HepG2 (cell line): ENCODE measurements at regions not wholly inside any gene's neighbourhood (a gene's known extent, or its start where the extent isn't known, plus 50 kb on each side); places are given as distances from the start of the nearest gene placed in this dataset.

ENCODE experiments used
- ATAC-seq: fragments of 200-7000 bp; cut with Tn5 transposase; 3 replicates; pipeline ENCODE4 v1.9.1; 2020; ENCODE audit warnings: mild to moderate bottlenecking, moderate library complexity
- BruUV-seq: library from RNA; stranded (reverse); fragments of 400-500 nt; replicated peaks from 2 replicates; lab custom pipeline; 2021; lab: Mats Ljungman, UMichigan
- CTCF ChIA-PET: fragments of 300-600 bp; formaldehyde crosslinking; extraction: SDS; loops from one replicate; lab custom pipeline; 2021; ENCODE audit warnings: low total read pairs, inconsistent platforms, low intra/inter-chr PET ratio; lab: Yijun Ruan, JAX
- POLR2A ChIA-PET: fragments of 350-600 bp; sonication (Branson Sonifier 250); formaldehyde crosslinking; loops from one replicate; lab custom pipeline; 2020; ENCODE audit warnings: antibody characterized with exemption, inconsistent platforms; lab: Yijun Ruan, JAX
- DNase-seq: peaks from one replicate; pipeline ENCODE4 v3.0.0-alpha.2; 2015; ENCODE audit warnings: low spot score
- FAIRE-seq: peaks from 3 replicates; lab custom pipeline; 2011; peaks lifted over from hg19 to GRCh38; lab: Jason Lieb, UNC
- H2AFZ ChIP-seq: one replicate; pipeline ENCODE4 v1.6.1; 2011; ENCODE audit warnings: low read length, inconsistent platforms
- H3K27ac ChIP-seq: fragments of 300-600 bp; 3 replicates; pipeline ENCODE4 v1.8.0; 2011; ENCODE audit warnings: mixed run types, mild to moderate bottlenecking, mixed read lengths, low read length, inconsistent platforms; ENCODE audit not compliant: insufficient read depth; ENCODE audit errors: extremely low read length
- H3K27me3 ChIP-seq, 2 experiments: fragments of 200-600 bp in 1 of 2; 2 replicates in 1 of 2; 3 replicates in 1 of 2; pipeline versions ENCODE4 v1.6.0 to v1.8.0; 2011; ENCODE audit warnings: low read length in 2 of 2, mild to moderate bottlenecking in 2 of 2, moderate library complexity in 2 of 2, inconsistent platforms in 1 of 2; ENCODE audit not compliant: insufficient read depth in 2 of 2, control insufficient read depth in 1 of 2
- H3K36me3 ChIP-seq, 2 experiments: fragments of 200-600 bp in 1 of 2; replicated peaks in 1 of 2; 2 replicates in 1 of 2; 3 replicates in 1 of 2; pipeline versions ENCODE4 v1.5.1 to v1.8.0; 2011; ENCODE audit warnings: low read length in 2 of 2, inconsistent platforms in 1 of 2; ENCODE audit not compliant: insufficient read depth in 2 of 2, control insufficient read depth in 1 of 2
- H3K4me1 ChIP-seq: 2 replicates; pipeline ENCODE4 v1.5.1; 2012; ENCODE audit warnings: low read length, inconsistent platforms; ENCODE audit not compliant: insufficient read depth
- H3K4me2 ChIP-seq: 2 replicates; pipeline ENCODE4 v1.6.0; 2011; ENCODE audit warnings: low read depth, low read length, inconsistent platforms
- H3K4me3 ChIP-seq, 3 experiments: fragments of 200-600 bp in 1 of 3; sonication (generic), shearing (Covaris generic) in 1 of 3; replicated peaks in 1 of 3; 2 replicates each; pipeline ENCODE4 v1.5.1; 2011 to 2016; ENCODE audit warnings: low read length in 3 of 3, inconsistent platforms in 2 of 3, low read depth in 2 of 3, mild to moderate bottlenecking in 2 of 3, control low read depth in 1 of 3, mixed read lengths in 1 of 3; ENCODE audit not compliant: insufficient read depth in 1 of 3
- H3K79me2 ChIP-seq: one replicate; pipeline ENCODE4 v1.6.1; 2011; ENCODE audit warnings: low read length, inconsistent platforms; ENCODE audit not compliant: insufficient read depth
- H3K9ac ChIP-seq: 2 replicates; pipeline ENCODE4 v1.6.0; 2011; ENCODE audit warnings: mild to moderate bottlenecking, low read depth, low read length, inconsistent platforms; ENCODE audit not compliant: insufficient read depth
- H3K9me3 ChIP-seq: 2 replicates; pipeline ENCODE4 v1.5.1; 2012; ENCODE audit warnings: mild to moderate bottlenecking, low read length
- H4K20me1 ChIP-seq: 2 replicates; pipeline ENCODE4 v1.6.0; 2011; ENCODE audit warnings: inconsistent platforms, mild to moderate bottlenecking, low read length, moderate library complexity; ENCODE audit not compliant: insufficient read depth
- ARNTL ChIP-seq: sonication (generic); formaldehyde crosslinking; IDR thresholded peaks from 2 replicates; pipeline ENCODE4 v1.4.0; 2020; ENCODE audit warnings: mild to moderate bottlenecking, missing genetic modification reagents
- EED ChIP-seq: sonication (generic); formaldehyde crosslinking; IDR thresholded peaks from 2 replicates; pipeline ENCODE4 v1.5.0; 2020; ENCODE audit warnings: mild to moderate bottlenecking, missing genetic modification reagents
- MYC ChIP-seq: sonication (generic); formaldehyde crosslinking; IDR thresholded peaks from 2 replicates; pipeline ENCODE4 v1.9.0; 2021; ENCODE audit warnings: missing genetic modification reagents, borderline replicate concordance
- TOPORS ChIP-seq: sonication (generic); formaldehyde crosslinking; IDR thresholded peaks from 2 replicates; pipeline ENCODE4 v1.8.0; 2023; ENCODE audit warnings: mild to moderate bottlenecking, missing genetic modification reagents
- TP53 ChIP-seq: sonication (generic); formaldehyde crosslinking; conservative IDR thresholded peaks from 2 replicates; pipeline ENCODE4 v1.4.0; 2020; ENCODE audit warnings: missing genetic modification reagents
- ZNF350 ChIP-seq: sonication (generic); formaldehyde crosslinking; IDR thresholded peaks from 2 replicates; pipeline ENCODE4 v1.4.0; 2020; ENCODE audit warnings: mild to moderate bottlenecking, low read depth, missing genetic modification reagents, borderline replicate concordance
- ZNF674 ChIP-seq: sonication (generic); formaldehyde crosslinking; IDR thresholded peaks from 2 replicates; pipeline ENCODE4 v1.5.0; 2020; ENCODE audit warnings: low read depth, mild to moderate bottlenecking, missing genetic modification reagents
- ZNF75D ChIP-seq: sonication (generic); formaldehyde crosslinking; IDR thresholded peaks from 2 replicates; pipeline ENCODE4 v1.8.1; 2023; ENCODE audit warnings: missing genetic modification reagents, mild to moderate bottlenecking, borderline replicate concordance
- ZNF766 ChIP-seq: sonication (generic); formaldehyde crosslinking; IDR thresholded peaks from 2 replicates; pipeline ENCODE4 v1.5.0; 2020; ENCODE audit warnings: missing genetic modification reagents, borderline replicate concordance
- ZNF781 ChIP-seq: sonication (generic); formaldehyde crosslinking; IDR thresholded peaks from 2 replicates; pipeline ENCODE4 v1.5.1; 2020; ENCODE audit warnings: borderline replicate concordance, mild to moderate bottlenecking, missing genetic modification reagents; ENCODE audit errors: not compliant biosample characterization
- WGBS: methylation state at CpG from one replicate; pipeline ENCODE4 v1.1.6; 2017; ENCODE audit warnings: low lambda C conversion rate; 5-methylcytosine and 5-hydroxymethylcytosine counted together
- in situ Hi-C: cut with HindIII; loops from 2 replicates; pipeline ENCODE4 v1.10.0; 2017; ENCODE audit warnings: low pct_unique_long_range_greater_than_20kb; ENCODE audit not compliant: extremely low pct_ligation_motif_present
- intact Hi-C: fragments of 100-400 bp; cut with micrococcal nuclease; formaldehyde crosslinking; loops from one replicate; pipeline ENCODE4 v1.10.0; 2022; ENCODE audit not compliant: unreplicated experiment
- TF ChIP-seq, protein P1 (sequence below): IDR thresholded peaks from 2 replicates; pipeline ENCODE4 v1.4.0; 2020; ENCODE audit warnings: mild to moderate bottlenecking, missing genetic modification reagents
- TF ChIP-seq, protein P2 (sequence below): sonication (generic); formaldehyde crosslinking; IDR thresholded peaks from 2 replicates; pipeline ENCODE4 v1.4.0; 2020; ENCODE audit warnings: missing genetic modification reagents, borderline replicate concordance
- TF ChIP-seq, protein P3 (sequence below): IDR thresholded peaks from 2 replicates; pipeline ENCODE4 v1.6.1; 2016; ENCODE audit warnings: missing compliant biosample characterization, missing genetic modification reagents, borderline replicate concordance

DNA sequence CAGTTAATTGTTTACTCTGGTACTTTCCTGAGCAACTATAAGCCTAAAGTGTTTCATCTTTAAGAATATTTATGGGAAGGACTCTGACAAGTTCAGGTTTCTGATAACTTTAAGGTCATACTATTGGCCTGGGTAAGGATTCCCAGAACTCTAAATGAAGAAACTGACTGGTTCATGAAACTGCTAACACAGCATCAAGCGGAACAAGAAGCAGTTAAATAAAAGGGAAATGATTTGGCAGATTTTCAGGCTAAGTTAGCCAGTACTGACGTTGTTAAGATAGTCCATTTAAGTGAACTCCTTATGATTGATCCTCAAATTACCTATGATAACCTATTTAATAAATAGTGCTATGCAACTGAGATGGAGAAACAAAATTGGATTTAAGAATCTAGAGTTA, 101.6 kb upstream of the CES5A start (continued):
- TF ChIP-seq, protein P1, sequence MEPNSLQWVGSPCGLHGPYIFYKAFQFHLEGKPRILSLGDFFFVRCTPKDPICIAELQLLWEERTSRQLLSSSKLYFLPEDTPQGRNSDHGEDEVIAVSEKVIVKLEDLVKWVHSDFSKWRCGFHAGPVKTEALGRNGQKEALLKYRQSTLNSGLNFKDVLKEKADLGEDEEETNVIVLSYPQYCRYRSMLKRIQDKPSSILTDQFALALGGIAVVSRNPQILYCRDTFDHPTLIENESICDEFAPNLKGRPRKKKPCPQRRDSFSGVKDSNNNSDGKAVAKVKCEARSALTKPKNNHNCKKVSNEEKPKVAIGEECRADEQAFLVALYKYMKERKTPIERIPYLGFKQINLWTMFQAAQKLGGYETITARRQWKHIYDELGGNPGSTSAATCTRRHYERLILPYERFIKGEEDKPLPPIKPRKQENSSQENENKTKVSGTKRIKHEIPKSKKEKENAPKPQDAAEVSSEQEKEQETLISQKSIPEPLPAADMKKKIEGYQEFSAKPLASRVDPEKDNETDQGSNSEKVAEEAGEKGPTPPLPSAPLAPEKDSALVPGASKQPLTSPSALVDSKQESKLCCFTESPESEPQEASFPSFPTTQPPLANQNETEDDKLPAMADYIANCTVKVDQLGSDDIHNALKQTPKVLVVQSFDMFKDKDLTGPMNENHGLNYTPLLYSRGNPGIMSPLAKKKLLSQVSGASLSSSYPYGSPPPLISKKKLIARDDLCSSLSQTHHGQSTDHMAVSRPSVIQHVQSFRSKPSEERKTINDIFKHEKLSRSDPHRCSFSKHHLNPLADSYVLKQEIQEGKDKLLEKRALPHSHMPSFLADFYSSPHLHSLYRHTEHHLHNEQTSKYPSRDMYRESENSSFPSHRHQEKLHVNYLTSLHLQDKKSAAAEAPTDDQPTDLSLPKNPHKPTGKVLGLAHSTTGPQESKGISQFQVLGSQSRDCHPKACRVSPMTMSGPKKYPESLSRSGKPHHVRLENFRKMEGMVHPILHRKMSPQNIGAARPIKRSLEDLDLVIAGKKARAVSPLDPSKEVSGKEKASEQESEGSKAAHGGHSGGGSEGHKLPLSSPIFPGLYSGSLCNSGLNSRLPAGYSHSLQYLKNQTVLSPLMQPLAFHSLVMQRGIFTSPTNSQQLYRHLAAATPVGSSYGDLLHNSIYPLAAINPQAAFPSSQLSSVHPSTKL (CRISPR knock-in tag), result no peak
- TF ChIP-seq ZNF75D (CRISPR knock-in tag) (no peak), TOPORS (CRISPR knock-in tag) (no peak), EED (CRISPR knock-in tag) (no peak), ZNF766 (CRISPR knock-in tag) (no peak)

DNA sequence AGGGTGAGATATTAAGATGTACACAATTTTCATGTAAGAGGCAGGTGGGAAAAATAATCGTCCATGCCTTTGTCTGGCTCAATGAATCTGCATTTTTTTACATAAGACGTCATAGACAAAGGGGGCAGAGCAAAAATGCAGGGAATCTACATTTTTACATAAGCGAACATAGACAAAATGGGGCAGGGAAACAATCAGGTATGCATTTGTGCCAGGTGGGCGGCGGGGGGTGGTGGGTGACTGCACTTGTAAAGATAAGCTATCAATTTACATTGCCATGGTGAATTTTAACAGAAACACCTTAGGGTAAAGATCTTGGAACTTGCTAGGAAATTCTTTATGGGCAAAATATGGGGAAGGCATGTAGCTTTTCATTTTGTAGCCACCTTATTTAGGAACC, 96.3 kb upstream of the CES5A start:
- Histone ChIP-seq H3K4me1 (no peaks in the 10 kb centered on the region), H3K27ac (no peak overlapping the region), H2AFZ (no peak overlapping the region), H3K9ac (no peak overlapping the region), H3K9me3 (no peaks in the 10 kb centered on the region), H3K4me3 (no peak overlapping the region), H4K20me1 (no peaks in the 10 kb centered on the region), H3K4me2 (no peak overlapping the region), H3K27me3 (no peaks in the 10 kb centered on the region), H3K79me2 (no peaks in the 10 kb centered on the region), H3K36me3 (no peaks in the 10 kb centered on the region)
- ChIA-PET POLR2A (no interaction called here), CTCF (no interaction called here)
- no peak for FAIRE-seq
- BruUV-seq, result no TSS peak
- no peak for DNase-seq
- intact Hi-C loops, result no loop called here
- in situ Hi-C loops, result no loop called here
- WGBS, result 16% methylated on average over 5 of the region's 5 CpGs
- TF ChIP-seq ZNF781, result no peak
- no peak for TF ChIP-seq ARNTL (CRISPR knock-in tag)
- TF ChIP-seq ZNF350 (CRISPR knock-in tag), result no peak
- TF ChIP-seq, protein P2, sequence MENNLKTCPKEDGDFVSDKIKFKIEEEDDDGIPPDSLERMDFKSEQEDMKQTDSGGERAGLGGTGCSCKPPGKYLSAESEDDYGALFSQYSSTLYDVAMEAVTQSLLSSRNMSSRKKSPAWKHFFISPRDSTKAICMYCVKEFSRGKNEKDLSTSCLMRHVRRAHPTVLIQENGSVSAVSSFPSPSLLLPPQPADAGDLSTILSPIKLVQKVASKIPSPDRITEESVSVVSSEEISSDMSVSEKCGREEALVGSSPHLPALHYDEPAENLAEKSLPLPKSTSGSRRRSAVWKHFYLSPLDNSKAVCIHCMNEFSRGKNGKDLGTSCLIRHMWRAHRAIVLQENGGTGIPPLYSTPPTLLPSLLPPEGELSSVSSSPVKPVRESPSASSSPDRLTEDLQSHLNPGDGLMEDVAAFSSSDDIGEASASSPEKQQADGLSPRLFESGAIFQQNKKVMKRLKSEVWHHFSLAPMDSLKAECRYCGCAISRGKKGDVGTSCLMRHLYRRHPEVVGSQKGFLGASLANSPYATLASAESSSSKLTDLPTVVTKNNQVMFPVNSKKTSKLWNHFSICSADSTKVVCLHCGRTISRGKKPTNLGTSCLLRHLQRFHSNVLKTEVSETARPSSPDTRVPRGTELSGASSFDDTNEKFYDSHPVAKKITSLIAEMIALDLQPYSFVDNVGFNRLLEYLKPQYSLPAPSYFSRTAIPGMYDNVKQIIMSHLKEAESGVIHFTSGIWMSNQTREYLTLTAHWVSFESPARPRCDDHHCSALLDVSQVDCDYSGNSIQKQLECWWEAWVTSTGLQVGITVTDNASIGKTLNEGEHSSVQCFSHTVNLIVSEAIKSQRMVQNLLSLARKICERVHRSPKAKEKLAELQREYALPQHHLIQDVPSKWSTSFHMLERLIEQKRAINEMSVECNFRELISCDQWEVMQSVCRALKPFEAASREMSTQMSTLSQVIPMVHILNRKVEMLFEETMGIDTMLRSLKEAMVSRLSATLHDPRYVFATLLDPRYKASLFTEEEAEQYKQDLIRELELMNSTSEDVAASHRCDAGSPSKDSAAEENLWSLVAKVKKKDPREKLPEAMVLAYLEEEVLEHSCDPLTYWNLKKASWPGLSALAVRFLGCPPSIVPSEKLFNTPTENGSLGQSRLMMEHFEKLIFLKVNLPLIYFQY (CRISPR knock-in tag), result no peak
- TF ChIP-seq MYC, result no peak
- TF ChIP-seq TP53 (CRISPR knock-in tag), result no peak
- TF ChIP-seq ZNF674 (CRISPR knock-in tag), result no peak
- TF ChIP-seq, protein P3, sequence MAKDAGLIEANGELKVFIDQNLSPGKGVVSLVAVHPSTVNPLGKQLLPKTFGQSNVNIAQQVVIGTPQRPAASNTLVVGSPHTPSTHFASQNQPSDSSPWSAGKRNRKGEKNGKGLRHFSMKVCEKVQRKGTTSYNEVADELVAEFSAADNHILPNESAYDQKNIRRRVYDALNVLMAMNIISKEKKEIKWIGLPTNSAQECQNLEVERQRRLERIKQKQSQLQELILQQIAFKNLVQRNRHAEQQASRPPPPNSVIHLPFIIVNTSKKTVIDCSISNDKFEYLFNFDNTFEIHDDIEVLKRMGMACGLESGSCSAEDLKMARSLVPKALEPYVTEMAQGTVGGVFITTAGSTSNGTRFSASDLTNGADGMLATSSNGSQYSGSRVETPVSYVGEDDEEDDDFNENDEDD (CRISPR knock-in tag), result no peak
- ATAC-seq, result no peak
